Esophagus squamous epithelium (tissue), 5 donors: ENCODE measurements at regions not wholly inside any gene's neighbourhood (a gene's known extent, or its start where the extent isn't known, plus 50 kb on each side); places are given as distances from the start of the nearest gene placed in this dataset.
A peak's percentile ranks its signal among the peaks of the same experiment; 100 is the strongest.

Source experiments
- DNase-seq: peaks from one replicate; lab custom pipeline; 2025; lab: John Stamatoyannopoulos, UW
- H3K27ac ChIP-seq, 4 donors: fragments of 200-600 bp; sonication (generic); one replicate each; pipeline ENCODE4 v1.5.1; 2016 to 2019; ENCODE audit warnings: mild to moderate bottlenecking in 1 of 4
- H3K27me3 ChIP-seq, 4 donors: fragments of 200-600 bp; sonication (generic); 1 replicate in 3 of 4; 2 replicates in 1 of 4; pipeline versions ENCODE4 v1.5.1 to v1.6.0; 2017 to 2021; ENCODE audit warnings: antibody characterized with exemption in 1 of 4
- H3K36me3 ChIP-seq, 3 donors: fragments of 200-600 bp; sonication (generic); one replicate each; pipeline ENCODE4 v1.5.1; 2016 to 2019
- H3K4me1 ChIP-seq, 3 donors: fragments of 200-600 bp; sonication (generic); one replicate each; pipeline ENCODE4 v1.5.1; 2017 to 2019
- H3K4me3 ChIP-seq, 4 donors: fragments of 200-600 bp; sonication (generic); 1 replicate in 3 of 4; 2 replicates in 1 of 4; pipeline ENCODE4 v1.5.1; 2016 to 2019; ENCODE audit warnings: mild to moderate bottlenecking in 2 of 4, moderate library complexity in 1 of 4
- H3K9me3 ChIP-seq, 3 donors: fragments of 200-600 bp; sonication (generic); one replicate each; pipeline ENCODE4 v1.5.1; 2016 to 2019
- POLR2A ChIP-seq, 4 donors: fragments of 450-650 bp; IDR thresholded peaks; one replicate each; pipeline ENCODE4 v1.6.1; 2017; ENCODE audit warnings: antibody characterized with exemption in 4 of 4, mild to moderate bottlenecking in 4 of 4, moderate library complexity in 3 of 4
- WGBS, 2 donors: methylation state at CpG; one replicate each; pipeline ENCODE4 v1.1.5; 2018; 5-methylcytosine and 5-hydroxymethylcytosine counted together
- intact Hi-C: fragments of 100-400 bp; cut with DNase I; formaldehyde crosslinking; loops from one replicate; pipeline ENCODE4 v1.15.0; 2022
- TF ChIP-seq, protein P1 (sequence below), 6 experiments: fragments of 450-650 bp in 4 of 6; fragments of 200-600 bp in 2 of 6; sonication (generic) in 2 of 6; IDR thresholded peaks; one replicate each; pipeline ENCODE4 v1.5.1; 2016 to 2019; ENCODE audit warnings: antibody characterized with exemption in 6 of 6, mild to moderate bottlenecking in 4 of 6, moderate library complexity in 4 of 6
- donor health status: DM: yes; HTN: yes; CAD: no.

DNA sequence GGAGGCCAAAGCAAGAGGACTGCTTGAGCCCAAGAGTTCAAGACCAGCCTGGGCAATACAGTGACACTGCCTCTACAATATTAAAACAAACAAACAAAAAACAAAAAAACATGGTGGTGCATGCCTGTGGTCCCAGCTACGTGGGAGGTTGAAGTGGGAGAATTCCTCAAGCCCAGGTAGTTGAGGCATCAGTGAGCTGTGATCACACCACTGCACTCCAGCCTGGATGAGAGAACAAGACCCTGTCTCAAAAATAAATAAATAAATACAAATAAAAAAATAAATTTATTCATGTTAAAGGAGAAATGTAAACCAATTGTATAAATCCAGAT is 200.6 kb downstream of the BCHE start:
- no peak for DNase-seq
- Histone ChIP-seq H3K27ac (no peak overlapping the region), H3K9me3 (no peaks in the 10 kb centered on the region), H3K4me1 (no peaks in the 10 kb centered on the region), H3K36me3 (no peaks in the 10 kb centered on the region), H3K27me3 (no peaks in the 10 kb centered on the region), H3K4me3 (no peak overlapping the region)
- TF ChIP-seq, protein P1, sequence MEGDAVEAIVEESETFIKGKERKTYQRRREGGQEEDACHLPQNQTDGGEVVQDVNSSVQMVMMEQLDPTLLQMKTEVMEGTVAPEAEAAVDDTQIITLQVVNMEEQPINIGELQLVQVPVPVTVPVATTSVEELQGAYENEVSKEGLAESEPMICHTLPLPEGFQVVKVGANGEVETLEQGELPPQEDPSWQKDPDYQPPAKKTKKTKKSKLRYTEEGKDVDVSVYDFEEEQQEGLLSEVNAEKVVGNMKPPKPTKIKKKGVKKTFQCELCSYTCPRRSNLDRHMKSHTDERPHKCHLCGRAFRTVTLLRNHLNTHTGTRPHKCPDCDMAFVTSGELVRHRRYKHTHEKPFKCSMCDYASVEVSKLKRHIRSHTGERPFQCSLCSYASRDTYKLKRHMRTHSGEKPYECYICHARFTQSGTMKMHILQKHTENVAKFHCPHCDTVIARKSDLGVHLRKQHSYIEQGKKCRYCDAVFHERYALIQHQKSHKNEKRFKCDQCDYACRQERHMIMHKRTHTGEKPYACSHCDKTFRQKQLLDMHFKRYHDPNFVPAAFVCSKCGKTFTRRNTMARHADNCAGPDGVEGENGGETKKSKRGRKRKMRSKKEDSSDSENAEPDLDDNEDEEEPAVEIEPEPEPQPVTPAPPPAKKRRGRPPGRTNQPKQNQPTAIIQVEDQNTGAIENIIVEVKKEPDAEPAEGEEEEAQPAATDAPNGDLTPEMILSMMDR (IDR thresholded peaks at IDR 0.05), result no peak
- no peak for TF ChIP-seq POLR2A (IDR thresholded peaks at IDR 0.05)
- WGBS, 2 donors, result 43 to 60% methylated on average over 1 of the region's 1 CpG
- intact Hi-C loops, result no loop called here

DNA sequence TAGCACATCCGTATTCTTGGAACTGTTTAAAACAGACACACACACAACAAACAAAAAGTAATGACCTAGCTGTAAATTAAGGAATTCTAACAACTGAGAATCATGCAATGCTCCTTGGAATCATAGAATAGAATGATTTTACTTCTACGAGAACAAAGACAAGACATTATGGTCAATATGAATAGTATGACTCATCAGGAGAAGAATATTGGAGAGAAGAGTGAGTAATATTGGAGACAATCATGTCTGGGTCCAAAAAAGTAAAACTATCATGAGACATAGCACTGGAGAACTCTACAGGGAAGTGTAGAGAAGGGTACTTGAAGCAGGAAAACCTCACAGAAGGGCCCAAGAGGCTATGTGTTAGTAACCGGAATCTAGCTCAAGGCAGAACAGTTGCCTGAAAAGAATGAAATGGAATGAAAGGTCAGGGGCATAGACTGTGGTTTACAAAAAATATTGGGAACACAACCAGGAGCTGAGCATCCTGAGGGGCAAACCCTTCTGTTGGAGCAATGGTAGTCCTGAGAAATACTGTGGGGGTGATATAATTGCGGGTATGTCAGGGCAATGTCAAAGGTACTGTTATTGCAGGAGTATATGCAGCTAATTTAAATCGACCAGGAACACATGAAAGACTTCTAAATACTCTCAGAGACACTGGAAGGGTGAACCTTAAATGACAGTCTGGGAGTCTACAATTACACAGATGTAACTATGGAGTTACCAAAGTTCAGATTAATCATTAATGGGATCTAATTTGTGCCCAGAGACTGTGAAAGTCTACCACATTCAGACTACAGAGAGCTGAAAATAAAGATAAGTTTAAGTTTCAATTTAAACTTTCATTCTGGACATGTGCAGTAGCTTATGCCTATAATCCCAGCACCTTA is 201.2 kb downstream of the BCHE start:
- Histone ChIP-seq H3K27me3 (no peaks in the 10 kb centered on the region), H3K4me1 (no peaks in the 10 kb centered on the region), H3K27ac (no peak overlapping the region), H3K4me3 (no peak overlapping the region), H3K36me3 (no peaks in the 10 kb centered on the region), H3K9me3 (no peaks in the 10 kb centered on the region)
- intact Hi-C loops, result no loop called here
- no peak for TF ChIP-seq POLR2A (IDR thresholded peaks at IDR 0.05)
- TF ChIP-seq, protein P1 (IDR thresholded peaks at IDR 0.05), result no peak
- DNase-seq, result no peak
- WGBS, 2 donors, result 63 to 77% methylated on average over 5 of the region's 5 CpGs

DNA sequence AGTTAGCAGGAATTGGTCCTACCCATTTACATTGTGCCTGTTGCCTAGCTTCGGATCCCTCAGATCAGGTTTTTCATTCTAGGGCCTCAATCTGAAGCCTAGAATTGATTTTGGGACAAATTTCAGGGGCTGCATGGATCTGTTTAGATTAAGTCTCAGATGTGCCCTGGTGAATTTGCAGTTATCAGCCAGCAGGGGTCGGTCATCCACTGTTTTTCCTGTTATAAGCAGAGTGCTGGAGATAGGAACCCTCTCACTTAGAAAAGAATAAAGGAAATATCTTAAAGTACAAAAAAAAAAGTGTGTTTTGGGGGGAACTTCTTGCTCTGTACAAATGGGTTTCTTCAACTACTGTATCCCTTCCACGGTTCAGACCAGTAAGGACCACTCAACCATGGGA is 212.5 kb downstream of the BCHE start:
- Histone ChIP-seq H3K4me1 (no peaks in the 10 kb centered on the region), H3K27me3 (no peaks in the 10 kb centered on the region), H3K36me3 (no peaks in the 10 kb centered on the region), H3K27ac (no peak overlapping the region), H3K4me3 (no peak overlapping the region), H3K9me3 (peaks cover 0 to 11% (median 0%) of the 10 kb centered on the region in 3 donors)
- TF ChIP-seq, protein P1 (IDR thresholded peaks at IDR 0.05), result peak in 1 of 6 experiments; percentile 28
- TF ChIP-seq POLR2A (IDR thresholded peaks at IDR 0.05), result no peak
- intact Hi-C loops, result no loop called here
- DNase-seq, result no peak
- whole genome bisulfite sequencing, 2 donors, result 60 to 66% methylated on average over 3 of the region's 3 CpGs

DNA sequence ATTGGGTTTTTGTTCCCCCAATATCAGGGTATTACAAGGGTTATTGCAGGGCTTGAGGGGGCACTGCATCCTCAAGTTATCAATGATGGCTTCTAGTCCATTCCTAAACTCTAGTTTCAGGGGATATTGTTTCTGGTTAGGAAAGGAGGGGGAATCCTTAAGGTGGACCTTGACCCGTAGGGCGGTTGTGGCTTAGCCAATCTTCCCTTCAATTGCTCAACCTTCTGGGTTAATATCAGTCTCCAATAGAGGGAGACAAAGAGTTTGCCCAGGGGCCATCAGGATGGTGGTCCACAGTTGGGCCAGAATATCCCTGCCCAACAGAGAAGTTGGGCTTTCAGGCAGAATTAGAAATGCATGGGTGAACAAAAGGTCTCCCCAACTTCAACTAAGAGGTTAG is 214.9 kb downstream of the BCHE start:
- Histone ChIP-seq H3K27me3 (no peaks in the 10 kb centered on the region), H3K27ac (no peak overlapping the region), H3K36me3 (no peaks in the 10 kb centered on the region), H3K4me1 (no peaks in the 10 kb centered on the region), H3K9me3 (peaks cover 0 to 11% (median 0%) of the 10 kb centered on the region in 3 donors), H3K4me3 (no peak overlapping the region)
- DNase-seq, result no peak
- no peak for TF ChIP-seq POLR2A (IDR thresholded peaks at IDR 0.05)
- TF ChIP-seq, protein P1 (IDR thresholded peaks at IDR 0.05), result no peak
- WGBS, 2 donors, result 100% methylated on average over 2 of the region's 2 CpGs
- intact Hi-C loops, result no loop called here

DNA sequence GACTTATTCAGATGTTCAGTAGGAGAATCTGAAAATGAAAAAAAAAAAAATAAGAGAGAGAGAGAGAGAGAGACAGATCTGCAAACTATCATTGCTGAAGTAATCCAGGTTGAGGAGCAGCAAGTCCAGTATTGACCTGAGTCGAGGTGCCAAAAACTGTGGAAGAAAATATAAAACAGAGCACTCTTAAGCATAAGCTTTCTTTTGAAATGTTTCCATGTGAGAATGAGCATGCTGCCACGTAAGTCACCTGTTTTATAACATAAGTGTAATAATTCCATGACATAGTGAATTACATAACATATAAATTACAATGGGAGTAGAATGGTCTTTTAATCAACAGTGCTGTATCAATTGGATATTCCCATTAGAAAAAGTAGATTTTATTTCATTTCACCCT is 218.2 kb downstream of the BCHE start:
- intact Hi-C loops, result no loop called here
- H3K36me3 ChIP-seq, result no peaks in the 10 kb centered on the region
- H3K9me3 ChIP-seq, result peaks cover 0 to 11% (median 0%) of the 10 kb centered on the region in 3 donors
- DNase-seq, result no peak
- H3K4me3 ChIP-seq, result no peak overlapping the region
- 61 to 69% methylated on average over 2 of the region's 2 CpGs for WGBS, 2 donors
- TF ChIP-seq, protein P1 (IDR thresholded peaks at IDR 0.05), result no peak
- TF ChIP-seq POLR2A (IDR thresholded peaks at IDR 0.05), result no peak
- H3K4me1 ChIP-seq, result no peaks in the 10 kb centered on the region
- H3K27me3 ChIP-seq, result no peaks in the 10 kb centered on the region
- H3K27ac ChIP-seq, result no peak overlapping the region
